ENCODE measurements at regions not wholly inside any gene's neighbourhood (a gene's known extent, or its start where the extent isn't known, plus 50 kb on each side); places are given as distances from the start of the nearest gene placed in this dataset.

DNA sequence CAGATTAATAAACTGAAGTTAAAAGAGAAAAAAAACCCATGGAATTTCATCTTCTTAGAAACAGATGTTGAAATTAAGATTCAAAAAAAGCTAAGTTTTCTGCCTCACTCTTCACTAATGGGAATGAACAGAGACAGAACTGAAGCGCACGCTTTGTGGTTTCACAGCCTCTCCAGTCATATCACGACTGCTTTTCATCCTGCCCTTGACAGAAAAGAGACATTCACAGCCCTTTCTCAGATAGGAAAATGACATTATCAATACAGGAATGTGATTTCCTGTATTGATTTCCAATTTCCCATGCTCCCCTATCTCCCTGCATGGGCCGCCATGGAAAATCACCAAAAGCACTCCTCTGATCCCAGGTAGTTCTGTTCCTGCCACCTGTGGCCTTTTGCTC, 108.2 kb downstream of the PFKFB3 start:
- no peak overlapping the region for H3K4ac ChIP-seq (replicated peaks; ENCODE audit: insufficient read length, low read depth, low read length)

More for the DNA sequence above, 108.2 kb downstream of the PFKFB3 start:
- Histone ChIP-seq H3K56ac (replicated peaks; ENCODE audit: insufficient read length, low read depth, low read length) (no peak overlapping the region), H3K18ac (ENCODE audit: extremely low read depth, low read length) (no peak overlapping the region), H3K27me3 (replicated peaks in 1 of 4; ENCODE audit: control insufficient read depth in 3 of 4, extremely low read depth in 1 of 4, insufficient read depth in 3 of 4, low read length in 3 of 4) (no peaks in the 10 kb centered on the region), H3K9me3 (ENCODE audit: insufficient read depth in 2 of 2, low read depth in 1 of 2, low read length in 1 of 2) (no peaks in the 10 kb centered on the region), H3K79me2 (ENCODE audit: control insufficient read depth in 1 of 2, insufficient read depth in 2 of 2, low read length in 2 of 2) (no peaks in the 10 kb centered on the region), H4K91ac (replicated peaks; ENCODE audit: insufficient read length, low read length) (no peak overlapping the region), H3K4me2 (ENCODE audit: insufficient read depth in 1 of 2, low read depth in 2 of 2, low read length in 2 of 2) (no peak overlapping the region), H2BK20ac (ENCODE audit: low read length) (no peak overlapping the region), H3K23me2 (ENCODE audit: low read depth, low read length) (no peaks in the 10 kb centered on the region), H2AK5ac (ENCODE audit: low read depth, low read length) (no peak overlapping the region), H4K20me1 (replicated peaks in 1 of 2; ENCODE audit: control insufficient read depth in 1 of 2, insufficient read depth in 2 of 2, low read length in 2 of 2) (no peaks in the 10 kb centered on the region), H2AFZ (ENCODE audit: low read length) (no peak overlapping the region), H4K5ac (ENCODE audit: insufficient read length, low read depth, low read length) (no peak overlapping the region), H3K23ac (ENCODE audit: insufficient read length) (no peak overlapping the region), H3K4me1 (replicated peaks in 1 of 4; ENCODE audit: control insufficient read depth in 3 of 4, insufficient read depth in 4 of 4, low read length in 3 of 4) (no peaks in the 10 kb centered on the region; a peak in 1 of 7 replicates), H3K36me3 (ENCODE audit: control insufficient read depth in 2 of 4, insufficient read depth in 4 of 4, low read length in 3 of 4) (no peaks in the 10 kb centered on the region), H4K8ac (ENCODE audit: extremely low read depth, insufficient read depth, low read length) (no peak overlapping the region), H2BK15ac (ENCODE audit: low read length) (no peak overlapping the region), H3K79me1 (ENCODE audit: low read depth, low read length) (no peaks in the 10 kb centered on the region), H2BK120ac (replicated peaks; ENCODE audit: low read depth, low read length) (no peak overlapping the region), H3K14ac (ENCODE audit: insufficient read length) (no peak overlapping the region), H3K4me3 (ENCODE audit: extremely low read depth in 1 of 4, insufficient read depth in 2 of 4, low read depth in 3 of 4, low read length in 4 of 4) (no peak overlapping the region), H3K9ac (replicated peaks in 1 of 4; ENCODE audit: extremely low read depth in 1 of 4, low read depth in 3 of 4, low read length in 3 of 4) (no peak overlapping the region), H2BK12ac (ENCODE audit: low read depth, low read length) (no peak overlapping the region), H2BK5ac (ENCODE audit: low read depth, low read length) (no peak overlapping the region), H3K27ac (ENCODE audit: low read depth, low read length) (no peak overlapping the region)
- TF ChIP-seq YY1 (IDR thresholded peaks at IDR 0.05; ENCODE audit: low read depth, low read length) (no peak), CBX5 (IDR thresholded peaks at IDR 0.05; ENCODE audit: low read depth, low read length) (no peak), HDAC6 (IDR thresholded peaks at IDR 0.05; ENCODE audit: low read depth, low read length) (no peak), GABPA (IDR thresholded peaks at IDR 0.05; ENCODE audit: borderline replicate concordance, insufficient read depth, low read length) (no peak), POU5F1 (IDR thresholded peaks at IDR 0.05; ENCODE audit: low read depth, low read length) (no peak), FOSL1 (IDR thresholded peaks at IDR 0.05; ENCODE audit: insufficient read depth, low read depth, low read length) (no peak)
- TF ChIP-seq, protein P1, sequence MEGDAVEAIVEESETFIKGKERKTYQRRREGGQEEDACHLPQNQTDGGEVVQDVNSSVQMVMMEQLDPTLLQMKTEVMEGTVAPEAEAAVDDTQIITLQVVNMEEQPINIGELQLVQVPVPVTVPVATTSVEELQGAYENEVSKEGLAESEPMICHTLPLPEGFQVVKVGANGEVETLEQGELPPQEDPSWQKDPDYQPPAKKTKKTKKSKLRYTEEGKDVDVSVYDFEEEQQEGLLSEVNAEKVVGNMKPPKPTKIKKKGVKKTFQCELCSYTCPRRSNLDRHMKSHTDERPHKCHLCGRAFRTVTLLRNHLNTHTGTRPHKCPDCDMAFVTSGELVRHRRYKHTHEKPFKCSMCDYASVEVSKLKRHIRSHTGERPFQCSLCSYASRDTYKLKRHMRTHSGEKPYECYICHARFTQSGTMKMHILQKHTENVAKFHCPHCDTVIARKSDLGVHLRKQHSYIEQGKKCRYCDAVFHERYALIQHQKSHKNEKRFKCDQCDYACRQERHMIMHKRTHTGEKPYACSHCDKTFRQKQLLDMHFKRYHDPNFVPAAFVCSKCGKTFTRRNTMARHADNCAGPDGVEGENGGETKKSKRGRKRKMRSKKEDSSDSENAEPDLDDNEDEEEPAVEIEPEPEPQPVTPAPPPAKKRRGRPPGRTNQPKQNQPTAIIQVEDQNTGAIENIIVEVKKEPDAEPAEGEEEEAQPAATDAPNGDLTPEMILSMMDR (IDR thresholded peaks at IDR 0.05; ENCODE audit: control extremely low read depth in 1 of 3, insufficient read depth in 1 of 3, low read depth in 1 of 3, low read length in 3 of 3): no peak
- ChIA-PET CTCF (ENCODE audit: partially characterized antibody) (interaction anchor here (1.8 to 1.9 kb wide), 2 partner anchors 14 to 71 kb away, joined by 4 to 7 read pairs; no protein-coding TSS in a partner anchor), POLR2A (ENCODE audit: partially characterized antibody) (no interaction called here)
- WGBS, 2 experiments (ENCODE audit: extremely low coverage in 1 of 2, insufficient coverage in 1 of 2, insufficient read length in 1 of 2, insufficient replicate concordance in 2 of 2, low coverage in 1 of 2, low lambda C conversion rate in 2 of 2, missing lambda C conversion rate in 1 of 2): 90% methylated on average over 4 of the region's 4 CpGs; no CpG with 5 or more reads in 1 of the 2 experiments
- DNase-seq (ENCODE audit: low read depth in 1 of 2, low spot score in 2 of 2) (no peak), FAIRE-seq (no peak)

Measured in H1 (cell line).